GM06990 (cell line): ENCODE measurements at regions not wholly inside any gene's neighbourhood (a gene's known extent, or its start where the extent isn't known, plus 50 kb on each side); places are given as distances from the start of the nearest gene placed in this dataset.
"Not testable (repeated sequence)": the region's sequence is repeated elsewhere in the genome, so short reads cannot be mapped to it uniquely, and the experiment has no call there.

Source experiments
- DNase-seq: peaks from one replicate; pipeline ENCODE4 v3.0.0-alpha.2; 2011; ENCODE audit not compliant: insufficient read length; ENCODE audit errors: extremely low read depth
- H3K27me3 ChIP-seq: replicated peaks from 2 replicates; pipeline ENCODE4 v1.6.0; 2011; ENCODE audit warnings: low read length; ENCODE audit not compliant: control insufficient read depth, insufficient read depth
- H3K36me3 ChIP-seq: 2 replicates; pipeline ENCODE4 v1.5.1; 2011; ENCODE audit warnings: low read length; ENCODE audit not compliant: control insufficient read depth, insufficient read depth
- H3K4me3 ChIP-seq: replicated peaks from 2 replicates; pipeline ENCODE4 v1.5.1; 2011; ENCODE audit warnings: low read depth, mild to moderate bottlenecking, control low read depth, low read length
- CTCF ChIP-seq: IDR thresholded peaks from 2 replicates; pipeline ENCODE4 v1.5.1; 2011; ENCODE audit warnings: low read length, control low read depth, mild to moderate bottlenecking, inconsistent platforms; ENCODE audit not compliant: insufficient read depth, poor library complexity, severe bottlenecking

GRCh38 chr4:89493367-89493766, 185.8 kb upstream of the GPRIN3 start:
- Histone ChIP-seq H3K27me3 (no peaks in the 10 kb centered on the region), H3K36me3 (no peaks in the 10 kb centered on the region), H3K4me3 (no peak overlapping the region)
- no peak for TF ChIP-seq CTCF
- no peak for DNase-seq

GRCh38 chr4:89492581-89493071, 185.0 kb upstream of the GPRIN3 start:
- no peak overlapping the region for H3K4me3 ChIP-seq
- H3K36me3 ChIP-seq = no peaks in the 10 kb centered on the region
- TF ChIP-seq CTCF = no peak
- no peak for DNase-seq
- H3K27me3 ChIP-seq = no peaks in the 10 kb centered on the region

- TF ChIP-seq CTCF = no peak
- H3K4me3 ChIP-seq = no peak overlapping the region
These were observed 184.2 kb upstream of the GPRIN3 start for GRCh38 chr4:89491761-89492160.

GRCh38 chr4:89489921-89490431, 182.4 kb upstream of the GPRIN3 start:
- H3K4me3 ChIP-seq, DNase-seq, H3K36me3 ChIP-seq, H3K27me3 ChIP-seq: not testable (repeated sequence)

More at GRCh38 chr4:89491761-89492160, 184.2 kb upstream of the GPRIN3 start:
- Histone ChIP-seq H3K36me3 (no peaks in the 10 kb centered on the region), H3K27me3 (no peaks in the 10 kb centered on the region)
- no peak for DNase-seq

GRCh38 chr4:89489338-89489771, 181.8 kb upstream of the GPRIN3 start:
- no peak overlapping the region for H3K4me3 ChIP-seq
- no peak for DNase-seq
- no peaks in the 10 kb centered on the region for H3K36me3 ChIP-seq
- no peaks in the 10 kb centered on the region for H3K27me3 ChIP-seq
- TF ChIP-seq CTCF = no peak

- no peak for TF ChIP-seq CTCF
- H3K4me3 ChIP-seq = no peak overlapping the region
- no peaks in the 10 kb centered on the region for H3K36me3 ChIP-seq
- no peak for DNase-seq
- no peaks in the 10 kb centered on the region for H3K27me3 ChIP-seq
These were observed 181.1 kb upstream of the GPRIN3 start for GRCh38 chr4:89488736-89489135.
